ENCODE measurements at regions not wholly inside any gene's neighbourhood (a gene's known extent, or its start where the extent isn't known, plus 50 kb on each side); places are given as distances from the start of the nearest gene placed in this dataset.
A peak's percentile ranks its signal among the peaks of the same experiment; 100 is the strongest.

- no peak overlapping the region for H2BK12ac ChIP-seq (ENCODE audit: low read length in 2 of 2)
- no peaks in the 10 kb centered on the region for H3K79me1 ChIP-seq (replicated peaks; ENCODE audit: low read length, poor library complexity, severe bottlenecking)
- no peak overlapping the region for H2BK5ac ChIP-seq (ENCODE audit: low read depth, low read length, poor library complexity, severe bottlenecking)
- H3K27ac ChIP-seq (ENCODE audit: low read length, poor library complexity, severe bottlenecking): peak overlapping the region; percentile 90
- H3K27me3 ChIP-seq (ENCODE audit: control insufficient read depth in 1 of 2, insufficient read depth in 1 of 2, low read length in 2 of 2): no peaks in the 10 kb centered on the region
- H3K9ac ChIP-seq (ENCODE audit: low read length): no peak overlapping the region
- H3K36me3 ChIP-seq (ENCODE audit: control insufficient read depth in 1 of 2, insufficient read depth in 2 of 2, low read depth in 1 of 2, low read length in 2 of 2): no peaks in the 10 kb centered on the region
- no peak overlapping the region for H2AK5ac ChIP-seq (ENCODE audit: low read length, severe bottlenecking)
- no peak overlapping the region for H2BK15ac ChIP-seq (ENCODE audit: low read depth, poor library complexity, severe bottlenecking)
- no peak overlapping the region for H2BK120ac ChIP-seq (ENCODE audit: low read depth, low read length)
- H3K9me3 ChIP-seq (ENCODE audit: control insufficient read depth, low read length): peaks cover 3% of the 10 kb centered on the region
- peaks cover 10% of the 10 kb centered on the region for H3K4me1 ChIP-seq (ENCODE audit: control insufficient read depth, insufficient read depth, low read depth, low read length)
- H3K4me2 ChIP-seq (ENCODE audit: low read length, poor library complexity, severe bottlenecking): no peak overlapping the region
- H3K4me3 ChIP-seq (ENCODE audit: insufficient read depth in 1 of 2, low read depth in 1 of 2, low read length in 2 of 2): no peak overlapping the region
- no peak overlapping the region for H4K8ac ChIP-seq (ENCODE audit: low read length)
- no CpG with 5 or more reads among the region's 2 CpGs for WGBS
- H3K18ac ChIP-seq (ENCODE audit: low read depth in 1 of 2, low read length in 2 of 2): no peak overlapping the region
- H2AFZ ChIP-seq (ENCODE audit: low read depth, low read length): no peak overlapping the region
- no peak for DNase-seq
- H3K4ac ChIP-seq (ENCODE audit: low read depth in 1 of 2, low read length in 2 of 2): no peak overlapping the region
- H3K23ac ChIP-seq (ENCODE audit: low read length in 2 of 2): no peak overlapping the region
- no peak overlapping the region for H3K14ac ChIP-seq (ENCODE audit: low read length in 2 of 2)
- no peak overlapping the region for H4K91ac ChIP-seq (ENCODE audit: low read length)
These were observed 573.1 kb downstream of the TLE4 start for GRCh38 chr9:80144856-80145255.

DNA sequence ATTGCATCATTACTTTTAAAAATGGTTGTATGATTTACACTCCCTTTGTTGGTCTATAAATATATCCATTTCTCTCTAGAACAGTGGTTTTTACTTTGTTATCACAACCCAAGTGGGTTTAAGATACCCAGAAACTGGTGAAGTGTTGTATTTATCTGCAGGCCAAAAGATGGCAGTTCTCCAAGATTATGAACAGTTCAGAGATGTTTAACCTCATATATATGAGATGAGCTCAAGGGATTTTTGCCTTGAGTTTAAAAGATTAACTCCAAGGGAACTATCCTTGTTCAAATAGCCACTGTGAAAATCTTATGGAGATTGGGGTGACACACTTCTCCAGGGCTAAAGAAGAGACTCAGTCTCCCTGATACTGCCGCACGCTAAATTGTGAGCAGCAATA lies 572.6 kb downstream of the TLE4 start:
- no peak overlapping the region for H3K18ac ChIP-seq (ENCODE audit: low read depth in 1 of 2, low read length in 2 of 2)
- no peaks in the 10 kb centered on the region for H3K27me3 ChIP-seq (ENCODE audit: control insufficient read depth in 1 of 2, insufficient read depth in 1 of 2, low read length in 2 of 2)
- no peak overlapping the region for H3K4ac ChIP-seq (ENCODE audit: low read depth in 1 of 2, low read length in 2 of 2)
- H2BK12ac ChIP-seq (ENCODE audit: low read length in 2 of 2): no peak overlapping the region
- no peak overlapping the region for H2BK5ac ChIP-seq (ENCODE audit: low read depth, low read length, poor library complexity, severe bottlenecking)
- no peak overlapping the region for H2AK5ac ChIP-seq (ENCODE audit: low read length, severe bottlenecking)
- peaks cover 10% of the 10 kb centered on the region for H3K4me1 ChIP-seq (ENCODE audit: control insufficient read depth, insufficient read depth, low read depth, low read length)
- H3K4me3 ChIP-seq (ENCODE audit: insufficient read depth in 1 of 2, low read depth in 1 of 2, low read length in 2 of 2): no peak overlapping the region
- peaks cover 3% of the 10 kb centered on the region for H3K9me3 ChIP-seq (ENCODE audit: control insufficient read depth, low read length)
- H4K91ac ChIP-seq (ENCODE audit: low read length): no peak overlapping the region
- no peak overlapping the region for H2BK120ac ChIP-seq (ENCODE audit: low read depth, low read length)
- peak overlapping the region; percentile 43 for H3K4me2 ChIP-seq (ENCODE audit: low read length, poor library complexity, severe bottlenecking)
- peak overlapping the region; percentile 90 for H3K27ac ChIP-seq (ENCODE audit: low read length, poor library complexity, severe bottlenecking)
- no peaks in the 10 kb centered on the region for H3K79me1 ChIP-seq (replicated peaks; ENCODE audit: low read length, poor library complexity, severe bottlenecking)
- H3K9ac ChIP-seq (ENCODE audit: low read length): no peak overlapping the region
- no peak for DNase-seq
- H2AFZ ChIP-seq (ENCODE audit: low read depth, low read length): no peak overlapping the region
- no CpG with 5 or more reads among the region's 2 CpGs for WGBS
- no peaks in the 10 kb centered on the region for H3K36me3 ChIP-seq (ENCODE audit: control insufficient read depth in 1 of 2, insufficient read depth in 2 of 2, low read depth in 1 of 2, low read length in 2 of 2)
- no peak overlapping the region for H3K14ac ChIP-seq (ENCODE audit: low read length in 2 of 2)
- H4K8ac ChIP-seq (ENCODE audit: low read length): no peak overlapping the region
- no peak overlapping the region for H2BK15ac ChIP-seq (ENCODE audit: low read depth, poor library complexity, severe bottlenecking)
- H3K23ac ChIP-seq (ENCODE audit: low read length in 2 of 2): no peak overlapping the region

GRCh38 chr9:80143899-80144298 lies 572.1 kb downstream of the TLE4 start:
- peak overlapping the region; percentile 40 for H3K27ac ChIP-seq (ENCODE audit: low read length, poor library complexity, severe bottlenecking)
- no peak overlapping the region for H2AK5ac ChIP-seq (ENCODE audit: low read length, severe bottlenecking)
- H2AFZ ChIP-seq (ENCODE audit: low read depth, low read length): no peak overlapping the region
- H3K4me3 ChIP-seq (ENCODE audit: insufficient read depth in 1 of 2, low read depth in 1 of 2, low read length in 2 of 2): no peak overlapping the region
- DNase-seq: no peak
- H4K91ac ChIP-seq (ENCODE audit: low read length): no peak overlapping the region
- WGBS: 88% methylated on average over 3 of the region's 3 CpGs
- H3K36me3 ChIP-seq (ENCODE audit: control insufficient read depth in 1 of 2, insufficient read depth in 2 of 2, low read depth in 1 of 2, low read length in 2 of 2): no peaks in the 10 kb centered on the region
- no peaks in the 10 kb centered on the region for H3K79me1 ChIP-seq (replicated peaks; ENCODE audit: low read length, poor library complexity, severe bottlenecking)
- H3K27me3 ChIP-seq (ENCODE audit: control insufficient read depth in 1 of 2, insufficient read depth in 1 of 2, low read length in 2 of 2): no peaks in the 10 kb centered on the region
- H3K9me3 ChIP-seq (ENCODE audit: control insufficient read depth, low read length): peaks cover 3% of the 10 kb centered on the region
- H2BK120ac ChIP-seq (ENCODE audit: low read depth, low read length): no peak overlapping the region
- H3K4me1 ChIP-seq (ENCODE audit: control insufficient read depth, insufficient read depth, low read depth, low read length): peaks cover 10% of the 10 kb centered on the region
- no peak overlapping the region for H3K4ac ChIP-seq (ENCODE audit: low read depth in 1 of 2, low read length in 2 of 2)
- no peak overlapping the region for H3K4me2 ChIP-seq (ENCODE audit: low read length, poor library complexity, severe bottlenecking)
- H3K9ac ChIP-seq (ENCODE audit: low read length): no peak overlapping the region
- H3K14ac ChIP-seq (ENCODE audit: low read length in 2 of 2): no peak overlapping the region
- no peak overlapping the region for H2BK12ac ChIP-seq (ENCODE audit: low read length in 2 of 2)
- no peak overlapping the region for H3K18ac ChIP-seq (ENCODE audit: low read depth in 1 of 2, low read length in 2 of 2)
- H2BK5ac ChIP-seq (ENCODE audit: low read depth, low read length, poor library complexity, severe bottlenecking): peak overlapping the region; percentile 61
- no peak overlapping the region for H2BK15ac ChIP-seq (ENCODE audit: low read depth, poor library complexity, severe bottlenecking)
- H3K23ac ChIP-seq (ENCODE audit: low read length in 2 of 2): no peak overlapping the region
- H4K8ac ChIP-seq (ENCODE audit: low read length): no peak overlapping the region

DNA sequence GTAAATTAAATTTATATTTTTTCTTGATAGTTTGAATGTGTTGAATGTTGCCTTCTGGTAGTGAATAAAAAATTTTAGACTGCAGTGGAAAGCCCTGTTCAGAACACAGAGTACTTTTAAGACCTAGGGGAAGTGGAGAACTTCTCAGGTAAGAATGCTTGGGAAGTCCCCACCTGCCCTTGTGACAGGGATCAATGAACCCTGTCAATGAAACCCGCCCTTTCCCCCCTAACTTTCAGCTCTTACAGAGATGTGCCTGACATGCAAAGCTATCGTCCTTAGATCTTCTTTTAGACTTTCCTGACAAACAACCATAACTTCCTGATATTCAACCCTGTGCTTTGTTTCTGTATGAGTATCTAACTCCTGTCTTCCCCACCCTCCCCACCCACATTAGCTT lies 562.7 kb downstream of the TLE4 start:
- H2BK15ac ChIP-seq (ENCODE audit: low read depth, poor library complexity, severe bottlenecking): no peak overlapping the region
- no peak overlapping the region for H2AFZ ChIP-seq (ENCODE audit: low read depth, low read length)
- H3K4me3 ChIP-seq (ENCODE audit: insufficient read depth in 1 of 2, low read depth in 1 of 2, low read length in 2 of 2): no peak overlapping the region
- 55% methylated on average over 2 of the region's 2 CpGs for WGBS
- H2BK12ac ChIP-seq (ENCODE audit: low read length in 2 of 2): no peak overlapping the region
- H3K9me3 ChIP-seq (ENCODE audit: control insufficient read depth, low read length): no peaks in the 10 kb centered on the region
- no peak overlapping the region for H2AK5ac ChIP-seq (ENCODE audit: low read length, severe bottlenecking)
- no peaks in the 10 kb centered on the region for H3K36me3 ChIP-seq (ENCODE audit: control insufficient read depth in 1 of 2, insufficient read depth in 2 of 2, low read depth in 1 of 2, low read length in 2 of 2)
- H3K27ac ChIP-seq (ENCODE audit: low read length, poor library complexity, severe bottlenecking): no peak overlapping the region
- no peak overlapping the region for H3K18ac ChIP-seq (ENCODE audit: low read depth in 1 of 2, low read length in 2 of 2)
- H3K4me2 ChIP-seq (ENCODE audit: low read length, poor library complexity, severe bottlenecking): no peak overlapping the region
- H3K23ac ChIP-seq (ENCODE audit: low read length in 2 of 2): no peak overlapping the region
- no peak overlapping the region for H2BK120ac ChIP-seq (ENCODE audit: low read depth, low read length)
- H3K27me3 ChIP-seq (ENCODE audit: control insufficient read depth in 1 of 2, insufficient read depth in 1 of 2, low read length in 2 of 2): no peaks in the 10 kb centered on the region
- H2BK5ac ChIP-seq (ENCODE audit: low read depth, low read length, poor library complexity, severe bottlenecking): no peak overlapping the region
- no peak overlapping the region for H4K91ac ChIP-seq (ENCODE audit: low read length)
- no peak overlapping the region for H3K4ac ChIP-seq (ENCODE audit: low read depth in 1 of 2, low read length in 2 of 2)
- H3K79me1 ChIP-seq (replicated peaks; ENCODE audit: low read length, poor library complexity, severe bottlenecking): no peaks in the 10 kb centered on the region
- no peak overlapping the region for H3K14ac ChIP-seq (ENCODE audit: low read length in 2 of 2)
- H4K8ac ChIP-seq (ENCODE audit: low read length): no peak overlapping the region
- no peak overlapping the region for H3K9ac ChIP-seq (ENCODE audit: low read length)
- no peaks in the 10 kb centered on the region for H3K4me1 ChIP-seq (ENCODE audit: control insufficient read depth, insufficient read depth, low read depth, low read length)
- DNase-seq: no peak

All from mesenchymal stem cell (in vitro differentiated cells and primary cell).